Liver (tissue), 7 donors: ENCODE measurements at regions not wholly inside any gene's neighbourhood (a gene's known extent, or its start where the extent isn't known, plus 50 kb on each side); places are given as distances from the start of the nearest gene placed in this dataset.

Experiments
- DNase-seq: peaks from one replicate; pipeline ENCODE4 v3.0.0-alpha.2; 2017; ENCODE audit warnings: low spot score
- H3K27ac ChIP-seq, 2 donors: one replicate each; pipeline ENCODE4 v1.7.0; 2013; ENCODE audit warnings: inconsistent platforms in 2 of 2, low read length in 2 of 2, control low read depth in 1 of 2, low read depth in 1 of 2, mild to moderate bottlenecking in 1 of 2
- H3K27me3 ChIP-seq, 4 donors: one replicate each; pipeline versions ENCODE4 v1.6.1 to v1.7.0; 2013; ENCODE audit warnings: low read length in 3 of 4, inconsistent platforms in 1 of 4, mild to moderate bottlenecking in 1 of 4, moderate library complexity in 1 of 4; ENCODE audit not compliant: control insufficient read depth in 4 of 4, insufficient read depth in 4 of 4
- H3K36me3 ChIP-seq, 4 donors: one replicate each; pipeline versions ENCODE4 v1.6.1 to v1.7.0; 2013; ENCODE audit warnings: low read length in 3 of 4, mild to moderate bottlenecking in 3 of 4, low read depth in 1 of 4, moderate library complexity in 1 of 4; ENCODE audit not compliant: control insufficient read depth in 4 of 4, insufficient read depth in 3 of 4
- H3K4me1 ChIP-seq, 4 donors: one replicate each; pipeline versions ENCODE4 v1.6.1 to v1.7.0; 2013; ENCODE audit warnings: low read length in 3 of 4, mild to moderate bottlenecking in 3 of 4, moderate library complexity in 1 of 4; ENCODE audit not compliant: control insufficient read depth in 4 of 4, insufficient read depth in 4 of 4
- H3K4me3 ChIP-seq, 3 donors: one replicate each; pipeline versions ENCODE4 v1.6.1 to v1.7.0; 2013; ENCODE audit warnings: low read length in 3 of 3, control low read depth in 1 of 3, low read depth in 1 of 3, mild to moderate bottlenecking in 1 of 3
- H3K9ac ChIP-seq, 2 donors: one replicate each; pipeline ENCODE4 v1.7.0; 2013; ENCODE audit warnings: low read length in 2 of 2, mild to moderate bottlenecking in 2 of 2, moderate library complexity in 2 of 2, control low read depth in 1 of 2, low read depth in 1 of 2
- H3K9me3 ChIP-seq, 4 donors: one replicate each; pipeline versions ENCODE4 v1.6.1 to v1.7.0; 2013; ENCODE audit warnings: low read length in 3 of 4; ENCODE audit not compliant: control insufficient read depth in 4 of 4
- EGR1 ChIP-seq, 2 donors: IDR thresholded peaks; 2 replicates each; pipeline ENCODE4 v1.6.1; 2016 to 2018; ENCODE audit warnings: antibody characterized with exemption in 2 of 2, low read depth in 2 of 2
- FOXA1 ChIP-seq: IDR thresholded peaks from 2 replicates; pipeline ENCODE4 v1.6.1; 2016; ENCODE audit warnings: antibody characterized with exemption
- FOXA2 ChIP-seq: IDR thresholded peaks from 2 replicates; pipeline ENCODE4 v1.6.1; 2016; ENCODE audit warnings: antibody characterized with exemption
- GABPA ChIP-seq, 2 donors: IDR thresholded peaks in 1 of 2; conservative IDR thresholded peaks in 1 of 2; 2 replicates each; pipeline ENCODE4 v1.6.1; 2016; ENCODE audit warnings: antibody characterized with exemption in 2 of 2, mild to moderate bottlenecking in 1 of 2, moderate library complexity in 1 of 2
- HNF4A ChIP-seq, 2 donors: conservative IDR thresholded peaks; 2 replicates each; pipeline ENCODE4 v1.6.1; 2016; ENCODE audit warnings: antibody characterized with exemption in 2 of 2, mild to moderate bottlenecking in 2 of 2
- HNF4G ChIP-seq: IDR thresholded peaks from 2 replicates; pipeline ENCODE4 v1.6.1; 2016; ENCODE audit warnings: antibody characterized with exemption
- NR2F2 ChIP-seq: IDR thresholded peaks from 2 replicates; pipeline ENCODE4 v1.6.1; 2016; ENCODE audit warnings: antibody characterized with exemption
- RAD21 ChIP-seq, 2 donors: IDR thresholded peaks; 2 replicates each; pipeline ENCODE4 v1.6.1; 2016; ENCODE audit warnings: antibody characterized with exemption in 2 of 2, mild to moderate bottlenecking in 2 of 2
- RXRA ChIP-seq, 2 donors: IDR thresholded peaks; 2 replicates each; pipeline ENCODE4 v1.6.1; 2017 to 2018; ENCODE audit warnings: antibody characterized with exemption in 2 of 2, mild to moderate bottlenecking in 1 of 2
- SP1 ChIP-seq: IDR thresholded peaks from 2 replicates; pipeline ENCODE4 v1.6.1; 2018; ENCODE audit warnings: antibody characterized with exemption, mild to moderate bottlenecking
- YY1 ChIP-seq: IDR thresholded peaks from 2 replicates; pipeline ENCODE4 v1.6.1; 2016; ENCODE audit warnings: antibody characterized with exemption, mild to moderate bottlenecking
- WGBS: extraction: QIAGEN DNeasy Blood & Tissue Kit; methylation state at CpG from one replicate; pipeline ENCODE4 v1.1.7; 2013; 5-methylcytosine and 5-hydroxymethylcytosine counted together
- TF ChIP-seq, protein P1 (sequence below): IDR thresholded peaks from 2 replicates; pipeline ENCODE4 v1.6.1; 2016; ENCODE audit warnings: antibody characterized with exemption
- TF ChIP-seq, protein P2 (sequence below): IDR thresholded peaks from 2 replicates; pipeline ENCODE4 v1.6.1; 2016; ENCODE audit warnings: antibody characterized with exemption
- donor health status: healthy.
- donor health status: healthy.
- donor health status: healthy.
- donor health status: healthy.

- TF ChIP-seq YY1 (no peak), FOXA2 (no peak), HNF4G (no peak)
Measured at GRCh38 chr22:47274196-47274595, 511.7 kb downstream of the TBC1D22A start (continued).

GRCh38 chr22:47270463-47271135 lies 508.1 kb downstream of the TBC1D22A start:
- H3K36me3 ChIP-seq = no peaks in the 10 kb centered on the region
- peaks cover 0 to 5% (median 3%) of the 10 kb centered on the region in 4 donors for H3K9me3 ChIP-seq
- no peak for DNase-seq
- no peaks in the 10 kb centered on the region for H3K4me1 ChIP-seq
- H3K27ac ChIP-seq = no peak overlapping the region
- H3K9ac ChIP-seq = no peak overlapping the region
- TF ChIP-seq, protein P1, sequence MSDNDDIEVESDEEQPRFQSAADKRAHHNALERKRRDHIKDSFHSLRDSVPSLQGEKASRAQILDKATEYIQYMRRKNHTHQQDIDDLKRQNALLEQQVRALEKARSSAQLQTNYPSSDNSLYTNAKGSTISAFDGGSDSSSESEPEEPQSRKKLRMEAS = no peak
- TF ChIP-seq YY1 (no peak), RXRA (IDR thresholded peaks at IDR 0.05) (no peak), GABPA (IDR thresholded peaks at IDR 0.05 in 1 of 2, conservative IDR thresholded peaks at IDR 0.05 in 1 of 2) (no peak), FOXA1 (no peak), RAD21 (IDR thresholded peaks at IDR 0.05) (no peak)
- TF ChIP-seq, protein P2, sequence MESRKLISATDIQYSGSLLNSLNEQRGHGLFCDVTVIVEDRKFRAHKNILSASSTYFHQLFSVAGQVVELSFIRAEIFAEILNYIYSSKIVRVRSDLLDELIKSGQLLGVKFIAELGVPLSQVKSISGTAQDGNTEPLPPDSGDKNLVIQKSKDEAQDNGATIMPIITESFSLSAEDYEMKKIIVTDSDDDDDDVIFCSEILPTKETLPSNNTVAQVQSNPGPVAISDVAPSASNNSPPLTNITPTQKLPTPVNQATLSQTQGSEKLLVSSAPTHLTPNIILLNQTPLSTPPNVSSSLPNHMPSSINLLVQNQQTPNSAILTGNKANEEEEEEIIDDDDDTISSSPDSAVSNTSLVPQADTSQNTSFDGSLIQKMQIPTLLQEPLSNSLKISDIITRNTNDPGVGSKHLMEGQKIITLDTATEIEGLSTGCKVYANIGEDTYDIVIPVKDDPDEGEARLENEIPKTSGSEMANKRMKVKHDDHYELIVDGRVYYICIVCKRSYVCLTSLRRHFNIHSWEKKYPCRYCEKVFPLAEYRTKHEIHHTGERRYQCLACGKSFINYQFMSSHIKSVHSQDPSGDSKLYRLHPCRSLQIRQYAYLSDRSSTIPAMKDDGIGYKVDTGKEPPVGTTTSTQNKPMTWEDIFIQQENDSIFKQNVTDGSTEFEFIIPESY = no peak
- WGBS = 90% methylated on average over 14 of the region's 14 CpGs
- no peak overlapping the region for H3K4me3 ChIP-seq
- no peaks in the 10 kb centered on the region for H3K27me3 ChIP-seq

DNA sequence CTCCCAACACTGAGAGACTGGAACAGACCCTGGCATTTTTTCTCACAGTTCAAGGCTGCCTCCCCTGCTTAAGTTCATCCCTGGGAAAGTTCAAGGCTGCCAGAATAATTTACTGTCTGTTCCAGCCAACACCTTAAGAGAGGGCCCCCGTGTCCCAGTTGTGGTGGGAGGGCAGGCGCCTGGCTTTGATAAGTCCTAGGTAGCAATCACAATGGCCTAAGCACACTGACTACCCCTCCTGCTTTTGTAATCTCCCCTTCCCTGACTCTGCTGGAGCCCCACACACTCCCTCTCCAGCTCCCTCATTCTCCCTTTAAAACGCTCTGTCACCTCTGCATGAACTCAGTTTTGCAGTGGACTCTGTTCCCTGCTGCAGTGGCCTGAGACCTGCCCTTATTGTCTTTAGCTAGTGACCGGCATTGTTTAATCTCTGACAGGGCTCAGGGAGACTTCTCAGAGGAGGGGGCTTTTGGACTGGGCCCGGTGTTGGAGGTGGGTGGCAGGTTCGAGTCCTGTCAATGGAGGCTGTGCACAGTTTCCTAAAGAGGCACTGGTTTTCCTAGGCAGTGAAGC lies 507.2 kb downstream of the TBC1D22A start:
- no peak overlapping the region for H3K4me3 ChIP-seq
- 61% methylated on average over 6 of the region's 6 CpGs for WGBS
- H3K27ac ChIP-seq = no peak overlapping the region
- H3K9ac ChIP-seq = no peak overlapping the region
- H3K27me3 ChIP-seq = no peaks in the 10 kb centered on the region
- peaks cover 0 to 5% (median 3%) of the 10 kb centered on the region in 4 donors for H3K9me3 ChIP-seq
- H3K36me3 ChIP-seq = no peaks in the 10 kb centered on the region
- DNase-seq = no peak
- TF ChIP-seq SP1 (no peak), EGR1 (IDR thresholded peaks at IDR 0.05; ENCODE audit: low read depth in 2 of 2) (no peak), FOXA1 (no peak), HNF4A (conservative IDR thresholded peaks at IDR 0.05) (peak; percentile 8 to 36)
- no peaks in the 10 kb centered on the region for H3K4me1 ChIP-seq

DNA sequence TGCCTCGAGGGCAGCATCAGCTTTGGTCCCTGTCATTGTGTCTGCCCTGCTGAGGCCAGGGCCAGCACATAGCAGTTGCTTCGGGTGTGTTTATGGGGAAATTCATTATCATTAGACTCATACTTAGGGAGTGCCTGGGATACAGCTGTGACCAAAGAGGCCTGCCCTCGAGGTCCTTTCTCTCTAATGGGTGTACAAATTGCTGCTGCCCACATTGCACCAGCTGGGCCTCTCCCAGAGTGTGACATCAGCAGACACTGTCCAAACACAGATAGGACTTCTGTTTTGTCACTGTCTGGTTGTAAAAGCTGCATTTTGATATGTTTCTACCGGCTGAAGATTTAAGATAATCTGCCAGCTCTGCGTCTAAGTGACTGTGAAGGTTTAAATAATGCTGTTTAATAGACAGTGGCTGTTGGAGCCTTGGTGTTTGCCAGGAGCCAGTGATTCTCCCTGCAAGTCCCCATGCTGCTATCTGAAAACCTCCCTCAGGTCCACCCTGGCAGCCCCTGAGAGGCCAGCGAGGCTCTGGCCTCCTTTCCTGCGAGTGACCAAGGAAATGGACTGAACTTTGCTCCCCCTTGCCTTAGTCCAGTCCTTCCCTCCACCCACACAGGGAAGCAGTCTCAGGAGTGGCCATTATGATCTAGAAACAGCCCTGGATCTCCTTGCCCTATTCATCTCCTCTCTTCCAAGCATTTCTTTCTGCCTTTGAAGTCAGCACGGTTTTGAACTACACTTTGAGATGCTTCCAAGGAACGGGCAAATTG lies 505.2 kb downstream of the TBC1D22A start:
- H3K4me3 ChIP-seq = no peak overlapping the region
- H3K9me3 ChIP-seq = peaks cover 0 to 5% (median 3%) of the 10 kb centered on the region in 4 donors
- no peak overlapping the region for H3K27ac ChIP-seq
- DNase-seq = no peak
- H3K9ac ChIP-seq = no peak overlapping the region
- WGBS = 72% methylated on average over 9 of the region's 9 CpGs
- H3K27me3 ChIP-seq = no peaks in the 10 kb centered on the region
- no peaks in the 10 kb centered on the region for H3K36me3 ChIP-seq
- no peaks in the 10 kb centered on the region for H3K4me1 ChIP-seq
- TF ChIP-seq NR2F2 = no peak
- no peak for TF ChIP-seq HNF4G
- no peak for TF ChIP-seq HNF4A (conservative IDR thresholded peaks at IDR 0.05)
- TF ChIP-seq, protein P1 = no peak
- no peak for TF ChIP-seq RAD21 (IDR thresholded peaks at IDR 0.05)
- TF ChIP-seq SP1 = no peak
- no peak for TF ChIP-seq FOXA2
